ENCODE measurements at regions not wholly inside any gene's neighbourhood (a gene's known extent, or its start where the extent isn't known, plus 50 kb on each side); places are given as distances from the start of the nearest gene placed in this dataset.

- no peak for DNase-seq (ENCODE audit: low spot score)
Measured at GRCh38 chr2:200253639-200254038, 52.9 kb upstream of the SPATS2L start.

GRCh38 chr2:200254773-200255172 lies 51.7 kb upstream of the SPATS2L start:
- no peak for DNase-seq (ENCODE audit: low spot score)

DNA sequence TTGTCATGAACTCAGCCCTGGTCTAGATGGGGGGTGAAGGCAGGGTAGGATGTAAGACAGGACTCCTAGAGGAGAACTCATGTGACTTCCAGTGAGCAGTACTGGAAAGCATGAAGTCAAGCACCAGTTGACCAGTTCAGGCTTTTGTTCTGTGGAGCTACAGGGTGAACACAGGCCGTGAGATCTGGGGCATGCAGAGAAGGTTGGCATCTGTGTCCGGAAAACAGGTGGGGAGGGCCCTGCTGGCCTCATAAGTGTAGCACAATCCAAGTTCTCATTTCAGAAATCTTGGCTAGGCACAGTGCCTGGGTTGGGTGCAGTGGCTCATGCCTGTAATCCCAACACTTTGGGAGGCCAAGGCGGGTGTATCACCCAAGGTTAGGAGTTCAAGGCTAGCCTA lies 50.9 kb upstream of the SPATS2L start:
- DNase-seq (ENCODE audit: low spot score) = no peak

Measured in H4 (cell line).